Activated naive CD8-positive, alpha-beta T cell (primary cell): ENCODE measurements at regions not wholly inside any gene's neighbourhood (a gene's known extent, or its start where the extent isn't known, plus 50 kb on each side); places are given as distances from the start of the nearest gene placed in this dataset.
"Not testable (repeated sequence)": the region's sequence is repeated elsewhere in the genome, so short reads cannot be mapped to it uniquely, and the experiment has no call there.

Source experiments
- H3K27ac Mint-ChIP-seq: one replicate; pipeline ENCODE4 v1.8.0; 2021; ENCODE audit warnings: mixed read lengths
- H3K27me3 Mint-ChIP-seq: one replicate; pipeline ENCODE4 v1.8.0; 2021; ENCODE audit warnings: mixed read lengths
- H3K36me3 Mint-ChIP-seq: one replicate; pipeline ENCODE4 v1.8.0; 2021; ENCODE audit warnings: mixed read lengths
- H3K4me1 Mint-ChIP-seq: one replicate; pipeline ENCODE4 v1.8.0; 2021; ENCODE audit warnings: low read depth, mixed read lengths
- H3K4me3 Mint-ChIP-seq: one replicate; pipeline ENCODE4 v1.8.0; 2021; ENCODE audit warnings: mild to moderate bottlenecking, mixed read lengths
- H3K9me3 Mint-ChIP-seq: one replicate; pipeline ENCODE4 v1.8.0; 2021; ENCODE audit warnings: low read depth, mixed read lengths

- peaks cover 5% of the 10 kb centered on the region for H3K27me3 Mint-ChIP-seq
- no peaks in the 10 kb centered on the region for H3K36me3 Mint-ChIP-seq
- no peak overlapping the region for H3K4me3 Mint-ChIP-seq
- no peaks in the 10 kb centered on the region for H3K4me1 Mint-ChIP-seq
- H3K27ac Mint-ChIP-seq = no peak overlapping the region
- H3K9me3 Mint-ChIP-seq = no peaks in the 10 kb centered on the region
Measured at GRCh38 chr17:33567223-33567622, 274.1 kb upstream of the ASIC2 start.

GRCh38 chr17:33572615-33573014 is 279.5 kb upstream of the ASIC2 start:
- H3K36me3 Mint-ChIP-seq = no peaks in the 10 kb centered on the region
- H3K27me3 Mint-ChIP-seq = peaks cover 5% of the 10 kb centered on the region
- no peaks in the 10 kb centered on the region for H3K4me1 Mint-ChIP-seq
- H3K4me3 Mint-ChIP-seq = no peak overlapping the region
- no peaks in the 10 kb centered on the region for H3K9me3 Mint-ChIP-seq
- H3K27ac Mint-ChIP-seq = no peak overlapping the region

- no peaks in the 10 kb centered on the region for H3K9me3 Mint-ChIP-seq
- H3K4me3 Mint-ChIP-seq = no peak overlapping the region
- H3K27me3 Mint-ChIP-seq = peaks cover 5% of the 10 kb centered on the region
- H3K27ac Mint-ChIP-seq = no peak overlapping the region
- no peaks in the 10 kb centered on the region for H3K4me1 Mint-ChIP-seq
- H3K36me3 Mint-ChIP-seq = no peaks in the 10 kb centered on the region
Measured at GRCh38 chr17:33574942-33575445, 281.9 kb upstream of the ASIC2 start.

GRCh38 chr17:33579740-33580139 is 286.6 kb upstream of the ASIC2 start:
- not testable (repeated sequence) for H3K4me1 Mint-ChIP-seq, H3K27me3 Mint-ChIP-seq, H3K9me3 Mint-ChIP-seq, H3K36me3 Mint-ChIP-seq, H3K4me3 Mint-ChIP-seq, H3K27ac Mint-ChIP-seq

GRCh38 chr17:33580215-33580614 is 287.1 kb upstream of the ASIC2 start:
- H3K27ac Mint-ChIP-seq = no peak overlapping the region
- H3K4me1 Mint-ChIP-seq = no peaks in the 10 kb centered on the region
- H3K36me3 Mint-ChIP-seq = no peaks in the 10 kb centered on the region
- H3K9me3 Mint-ChIP-seq = no peaks in the 10 kb centered on the region
- H3K4me3 Mint-ChIP-seq = no peak overlapping the region
- peaks cover 3% of the 10 kb centered on the region for H3K27me3 Mint-ChIP-seq

DNA sequence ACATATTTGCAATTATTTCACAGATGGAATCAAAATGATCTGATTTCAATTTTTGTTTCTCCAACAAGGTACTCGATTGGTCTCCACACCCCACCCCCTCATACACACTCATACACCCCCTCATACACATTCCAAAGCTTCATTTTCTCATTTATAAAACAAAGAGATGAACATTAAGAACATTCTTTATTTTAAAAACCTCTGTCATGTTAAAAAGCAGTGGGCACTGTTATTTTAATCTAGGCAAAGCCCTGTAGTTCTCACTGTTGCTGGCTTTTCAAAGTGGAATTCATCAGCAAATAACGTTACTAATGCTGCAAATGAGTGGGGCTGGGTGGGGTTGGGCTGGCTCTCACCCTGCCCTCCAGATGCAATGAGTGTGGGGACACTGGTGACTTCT is 289.6 kb upstream of the ASIC2 start:
- Mint-ChIP-seq H3K4me3 (no peak overlapping the region), H3K36me3 (no peaks in the 10 kb centered on the region), H3K4me1 (no peaks in the 10 kb centered on the region), H3K27me3 (peaks cover under 1% of the 10 kb centered on the region), H3K27ac (no peak overlapping the region), H3K9me3 (no peaks in the 10 kb centered on the region)

DNA sequence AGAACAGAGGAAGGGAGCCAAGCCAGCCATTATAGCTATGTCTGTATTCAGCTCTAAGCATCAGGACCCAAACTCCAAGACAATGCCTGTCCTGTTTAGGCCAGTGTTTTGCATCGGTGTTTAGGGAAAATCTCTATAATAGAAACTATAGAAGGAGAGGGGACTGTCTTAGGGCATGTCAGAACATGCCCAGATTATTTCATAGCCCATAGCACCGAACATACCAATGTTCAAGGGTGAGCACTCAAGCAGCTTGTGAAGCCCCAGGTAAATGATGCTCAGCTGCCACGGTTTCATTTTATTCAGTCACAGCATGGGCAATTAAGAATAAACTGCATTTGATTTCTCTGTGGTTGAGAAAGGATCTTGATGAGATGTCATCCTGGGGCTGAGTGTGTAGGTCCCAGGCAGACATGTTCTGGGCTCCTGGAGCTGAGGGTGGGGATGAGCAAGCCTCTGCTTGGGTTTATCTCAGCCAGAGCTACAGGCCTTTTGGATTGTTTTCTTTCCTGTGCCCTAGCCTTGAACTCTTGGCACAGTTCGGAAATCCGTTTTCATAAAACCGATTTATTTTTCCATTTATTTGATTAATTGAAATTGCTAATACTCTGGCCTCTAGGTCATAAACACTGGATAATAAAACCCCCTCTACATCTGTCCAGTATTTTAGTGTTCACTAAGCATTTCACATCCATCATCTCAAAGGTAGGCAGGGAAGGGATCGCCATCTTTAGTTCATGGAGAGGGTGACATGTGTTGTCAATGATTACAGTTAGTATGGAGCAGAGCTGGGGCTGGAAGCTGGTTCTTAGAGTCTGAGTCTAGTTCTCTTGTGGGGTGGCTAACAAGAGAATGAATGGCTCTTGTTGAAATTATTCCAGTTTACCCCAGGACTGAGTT is 290.7 kb upstream of the ASIC2 start:
- no peaks in the 10 kb centered on the region for H3K36me3 Mint-ChIP-seq
- H3K27me3 Mint-ChIP-seq = no peaks in the 10 kb centered on the region
- no peak overlapping the region for H3K27ac Mint-ChIP-seq

DNA sequence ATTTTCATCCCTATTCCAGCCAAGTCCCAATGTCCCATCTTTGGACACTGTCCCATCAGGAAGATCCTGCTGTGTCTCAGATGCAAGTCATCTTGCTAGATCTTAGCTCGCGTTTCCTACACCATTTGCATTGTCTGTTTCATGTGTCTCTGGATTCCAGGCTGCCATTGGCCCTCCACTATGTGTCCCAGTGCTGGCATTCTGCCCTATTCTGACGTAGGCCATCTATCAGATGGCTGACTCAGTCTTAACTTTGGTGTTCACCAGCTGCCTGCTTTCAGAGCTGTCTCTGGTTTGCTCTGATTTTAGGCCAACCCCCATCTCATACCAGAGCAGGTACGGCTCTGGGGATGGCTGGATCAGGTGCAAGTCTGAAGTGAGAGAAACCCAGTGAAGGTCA is 300.9 kb upstream of the ASIC2 start:
- Mint-ChIP-seq H3K27ac (no peak overlapping the region), H3K4me1 (no peaks in the 10 kb centered on the region), H3K27me3 (peaks cover 1% of the 10 kb centered on the region), H3K36me3 (no peaks in the 10 kb centered on the region), H3K4me3 (no peak overlapping the region), H3K9me3 (no peaks in the 10 kb centered on the region)

More for the DNA sequence above, 290.7 kb upstream of the ASIC2 start:
- Mint-ChIP-seq H3K4me1 (no peaks in the 10 kb centered on the region), H3K4me3 (no peak overlapping the region), H3K9me3 (no peaks in the 10 kb centered on the region)

DNA sequence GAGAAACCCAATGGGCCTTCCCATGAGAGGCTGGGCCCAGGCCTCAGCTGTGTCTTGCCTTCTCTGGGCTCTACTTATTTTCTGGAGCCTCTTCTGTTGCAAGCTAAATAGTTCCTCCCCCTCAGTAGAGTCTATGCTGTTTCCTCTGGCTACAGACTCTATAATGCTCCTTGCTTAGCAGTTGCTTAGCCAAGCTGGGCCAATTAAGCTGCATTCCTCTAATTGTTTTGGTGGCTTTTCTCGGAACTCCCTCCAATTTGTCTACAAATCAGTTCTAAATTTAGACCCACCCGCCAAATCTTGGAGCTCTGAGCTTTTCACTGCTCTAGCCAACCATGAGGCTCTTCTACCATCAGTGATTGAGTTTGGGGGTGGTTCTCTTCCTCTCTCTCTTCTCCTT is 302.7 kb upstream of the ASIC2 start:
- H3K9me3 Mint-ChIP-seq = no peaks in the 10 kb centered on the region
- no peak overlapping the region for H3K4me3 Mint-ChIP-seq
- H3K4me1 Mint-ChIP-seq = no peaks in the 10 kb centered on the region
- peaks cover 1% of the 10 kb centered on the region for H3K27me3 Mint-ChIP-seq
- H3K27ac Mint-ChIP-seq = no peak overlapping the region
- H3K36me3 Mint-ChIP-seq = no peaks in the 10 kb centered on the region

- Mint-ChIP-seq H3K27me3 (no peaks in the 10 kb centered on the region), H3K4me1 (no peaks in the 10 kb centered on the region), H3K27ac (no peak overlapping the region), H3K4me3 (no peak overlapping the region), H3K36me3 (no peaks in the 10 kb centered on the region), H3K9me3 (no peaks in the 10 kb centered on the region)
Measured at GRCh38 chr17:33596899-33597298, 303.8 kb upstream of the ASIC2 start.

- no peak overlapping the region for H3K27ac Mint-ChIP-seq
- H3K4me1 Mint-ChIP-seq = no peaks in the 10 kb centered on the region
- no peaks in the 10 kb centered on the region for H3K27me3 Mint-ChIP-seq
- H3K4me3 Mint-ChIP-seq = no peak overlapping the region
- no peaks in the 10 kb centered on the region for H3K36me3 Mint-ChIP-seq
- no peaks in the 10 kb centered on the region for H3K9me3 Mint-ChIP-seq
Measured at GRCh38 chr17:33598797-33599196, 305.7 kb upstream of the ASIC2 start.

DNA sequence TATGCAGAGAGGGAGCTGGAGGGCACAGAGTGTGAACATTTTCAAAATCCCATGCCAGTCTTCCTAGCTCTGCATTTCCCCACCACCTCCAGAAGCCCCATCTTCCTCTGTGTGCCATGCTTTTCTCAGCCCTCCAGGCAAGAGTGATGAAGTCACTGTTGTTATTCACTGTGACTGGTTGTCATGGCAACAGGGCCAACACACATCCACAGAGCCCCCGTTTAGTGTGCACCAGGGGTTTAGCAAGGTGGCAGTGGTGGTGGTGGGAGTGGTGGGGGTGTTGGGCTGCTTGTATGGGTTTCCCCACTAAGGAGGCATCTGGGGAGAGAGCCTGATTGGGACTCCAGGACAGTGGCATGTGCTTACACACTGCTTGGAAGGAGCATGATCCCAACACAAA is 309.9 kb upstream of the ASIC2 start:
- no peaks in the 10 kb centered on the region for H3K36me3 Mint-ChIP-seq
- no peaks in the 10 kb centered on the region for H3K9me3 Mint-ChIP-seq
- H3K27me3 Mint-ChIP-seq = peaks cover 2% of the 10 kb centered on the region
- no peak overlapping the region for H3K27ac Mint-ChIP-seq
- H3K4me3 Mint-ChIP-seq = no peak overlapping the region
- no peaks in the 10 kb centered on the region for H3K4me1 Mint-ChIP-seq

- Mint-ChIP-seq H3K4me1 (no peaks in the 10 kb centered on the region), H3K9me3 (no peaks in the 10 kb centered on the region), H3K36me3 (no peaks in the 10 kb centered on the region), H3K4me3 (no peak overlapping the region), H3K27me3 (peaks cover 2% of the 10 kb centered on the region), H3K27ac (no peak overlapping the region)
Measured at GRCh38 chr17:33603789-33604188, 310.7 kb upstream of the ASIC2 start.

DNA sequence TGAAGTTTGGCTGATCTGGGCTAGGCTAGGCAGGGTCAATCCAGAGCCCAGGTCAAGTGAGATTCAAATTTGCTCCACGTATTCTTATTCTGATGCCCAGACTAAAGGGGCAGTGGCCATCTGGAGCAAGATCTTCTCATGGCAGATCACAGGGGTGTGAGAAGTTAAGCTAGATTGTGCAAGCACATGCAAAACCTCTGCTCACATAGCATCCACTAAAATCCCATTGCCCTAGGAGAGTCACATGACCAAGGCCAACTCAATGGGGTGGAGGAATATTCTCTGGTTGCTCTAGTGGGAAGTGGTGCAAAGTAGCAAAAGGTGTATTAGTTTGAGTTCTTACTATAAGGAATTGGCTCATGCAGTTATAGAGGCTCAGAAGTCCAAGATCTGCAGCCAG is 318.4 kb upstream of the ASIC2 start:
- Mint-ChIP-seq H3K27me3 (peaks cover 5% of the 10 kb centered on the region), H3K4me3 (no peak overlapping the region), H3K4me1 (no peaks in the 10 kb centered on the region), H3K36me3 (no peaks in the 10 kb centered on the region), H3K9me3 (no peaks in the 10 kb centered on the region), H3K27ac (no peak overlapping the region)

GRCh38 chr17:33615861-33616260 is 322.8 kb upstream of the ASIC2 start:
- Mint-ChIP-seq H3K36me3 (no peaks in the 10 kb centered on the region), H3K27ac (no peak overlapping the region), H3K27me3 (peaks cover 3% of the 10 kb centered on the region), H3K4me1 (no peaks in the 10 kb centered on the region), H3K4me3 (no peak overlapping the region), H3K9me3 (no peaks in the 10 kb centered on the region)

DNA sequence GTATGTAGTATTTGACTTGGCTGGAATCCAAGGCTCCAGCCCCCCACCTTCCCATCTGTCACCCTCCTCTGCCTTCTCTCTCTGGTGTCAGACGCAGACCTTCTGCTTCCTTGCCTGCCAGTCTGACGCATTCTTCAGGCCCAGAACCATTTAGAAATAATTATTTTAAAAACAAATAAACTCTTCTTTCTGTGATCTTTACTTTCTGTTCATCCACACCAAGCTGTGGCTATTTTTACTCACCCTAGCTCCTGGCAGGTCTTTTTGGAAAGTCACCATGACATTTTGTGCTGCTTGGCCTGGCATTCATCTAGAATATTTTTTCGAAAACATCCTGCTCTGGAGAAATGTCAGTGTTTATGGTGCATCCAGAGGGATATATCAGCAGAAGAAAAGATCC is 330.7 kb upstream of the ASIC2 start:
- Mint-ChIP-seq H3K4me3 (no peak overlapping the region), H3K9me3 (no peaks in the 10 kb centered on the region), H3K4me1 (no peaks in the 10 kb centered on the region), H3K27ac (no peak overlapping the region), H3K36me3 (no peaks in the 10 kb centered on the region), H3K27me3 (no peaks in the 10 kb centered on the region)
